ENCODE measurements at regions not wholly inside any gene's neighbourhood (a gene's known extent, or its start where the extent isn't known, plus 50 kb on each side); places are given as distances from the start of the nearest gene placed in this dataset.
"Not testable (repeated sequence)": the region's sequence is repeated elsewhere in the genome, so short reads cannot be mapped to it uniquely, and the experiment has no call there.

DNA sequence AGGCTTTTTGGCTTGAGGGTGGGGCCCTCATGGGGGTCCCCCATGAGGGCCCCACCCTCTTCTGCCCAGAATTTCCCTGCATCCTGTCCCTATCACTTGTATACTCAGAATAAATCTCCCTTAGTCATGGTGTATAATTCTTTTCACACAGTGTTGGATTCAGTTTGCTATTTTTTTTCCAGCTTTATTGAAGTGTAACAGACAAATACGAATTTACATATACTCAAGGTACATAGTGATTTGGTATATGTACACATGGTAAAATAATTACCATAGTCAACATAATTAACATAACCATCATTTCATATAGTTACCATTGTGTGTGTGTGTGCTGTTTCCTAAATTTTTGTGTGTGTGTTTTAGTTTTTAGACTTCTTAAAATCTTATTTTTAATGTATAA lies 289.4 kb downstream of the CNTNAP3B start:
- DNase-seq (ENCODE audit: extremely low read depth, low read depth); H3K4me3 ChIP-seq (replicated peaks; ENCODE audit: low read depth, low read length): not testable (repeated sequence)

DNA sequence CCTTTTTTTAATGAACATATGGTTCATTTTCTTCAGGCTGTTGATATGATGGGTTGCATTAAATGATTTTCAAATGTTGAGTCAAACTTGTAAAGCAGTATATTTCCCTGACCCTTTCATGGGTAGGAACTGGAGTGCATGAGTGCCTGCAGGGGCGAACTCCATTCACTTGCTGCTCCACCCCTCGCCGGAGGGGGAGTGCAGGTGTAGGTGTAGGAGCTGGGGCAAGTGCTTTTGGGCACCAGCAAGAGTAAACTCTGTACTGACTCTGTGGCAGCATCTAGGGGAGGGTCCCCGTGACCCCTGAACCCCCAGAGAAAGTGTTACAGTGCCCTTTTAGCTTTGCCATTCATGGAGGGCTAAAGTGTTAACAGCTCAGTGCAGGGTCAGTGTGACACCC lies 290.3 kb downstream of the CNTNAP3B start:
- not testable (repeated sequence) for DNase-seq (ENCODE audit: extremely low read depth, low read depth); H3K4me3 ChIP-seq (replicated peaks; ENCODE audit: low read depth, low read length)

GRCh38 chr9:41838562-41838851 lies 290.7 kb downstream of the CNTNAP3B start:
- H3K4me3 ChIP-seq (replicated peaks; ENCODE audit: low read depth, low read length); DNase-seq (ENCODE audit: extremely low read depth, low read depth): not testable (repeated sequence)

DNA sequence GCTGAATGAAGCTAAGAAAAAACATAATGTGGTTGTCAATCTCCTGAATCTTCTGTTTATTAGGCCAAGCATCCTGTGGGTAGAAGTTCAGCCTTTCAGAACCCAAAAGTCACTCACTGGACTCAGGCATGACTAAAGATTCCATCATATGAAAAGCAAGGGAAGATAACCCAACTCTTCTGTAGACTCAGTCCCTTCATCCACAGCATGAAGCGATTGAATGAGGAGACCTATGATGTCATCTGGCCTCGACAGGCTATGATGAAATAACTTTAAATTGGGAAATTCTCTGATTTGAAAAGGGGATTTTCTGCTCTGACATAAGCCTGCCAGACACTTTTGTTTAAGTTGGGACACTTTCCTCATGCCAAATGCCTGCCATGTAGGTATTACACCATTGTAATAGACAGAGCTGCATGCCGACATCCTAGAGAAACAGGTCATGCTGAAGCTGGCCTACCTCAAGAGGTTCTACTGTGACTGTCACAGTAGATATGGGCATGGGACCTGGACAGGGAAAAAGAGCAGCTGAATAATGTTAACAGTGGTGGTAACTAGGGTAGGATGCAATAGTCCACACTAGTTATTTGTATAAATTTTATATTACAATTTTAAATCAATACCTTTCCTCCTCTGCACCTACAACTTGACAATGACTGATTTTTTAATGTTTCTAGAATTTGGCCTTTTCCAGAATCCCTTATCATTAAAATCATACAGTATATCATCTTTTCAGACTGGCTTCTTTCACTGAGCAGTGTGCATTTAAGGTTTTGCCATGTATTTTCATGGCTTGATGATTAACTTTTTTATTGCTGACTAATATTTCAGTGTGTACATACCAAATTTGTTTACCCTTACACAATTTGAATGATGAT lies 291.3 kb downstream of the CNTNAP3B start:
- not testable (repeated sequence) for DNase-seq (ENCODE audit: extremely low read depth, low read depth); H3K4me3 ChIP-seq (replicated peaks; ENCODE audit: low read depth, low read length)

- DNase-seq (ENCODE audit: extremely low read depth, low read depth); H3K4me3 ChIP-seq (replicated peaks; ENCODE audit: low read depth, low read length): not testable (repeated sequence)
These were observed 296.1 kb downstream of the CNTNAP3B start for GRCh38 chr9:41833108-41833507.

- not testable (repeated sequence) for DNase-seq (ENCODE audit: extremely low read depth, low read depth); H3K4me3 ChIP-seq (replicated peaks; ENCODE audit: low read depth, low read length)
These were observed 304.5 kb downstream of the CNTNAP3B start for GRCh38 chr9:41824723-41825122.

GRCh38 chr9:41802706-41803105 lies 326.5 kb downstream of the CNTNAP3B start:
- not testable (repeated sequence) for DNase-seq (ENCODE audit: extremely low read depth, low read depth); H3K4me3 ChIP-seq (replicated peaks; ENCODE audit: low read depth, low read length)

DNA sequence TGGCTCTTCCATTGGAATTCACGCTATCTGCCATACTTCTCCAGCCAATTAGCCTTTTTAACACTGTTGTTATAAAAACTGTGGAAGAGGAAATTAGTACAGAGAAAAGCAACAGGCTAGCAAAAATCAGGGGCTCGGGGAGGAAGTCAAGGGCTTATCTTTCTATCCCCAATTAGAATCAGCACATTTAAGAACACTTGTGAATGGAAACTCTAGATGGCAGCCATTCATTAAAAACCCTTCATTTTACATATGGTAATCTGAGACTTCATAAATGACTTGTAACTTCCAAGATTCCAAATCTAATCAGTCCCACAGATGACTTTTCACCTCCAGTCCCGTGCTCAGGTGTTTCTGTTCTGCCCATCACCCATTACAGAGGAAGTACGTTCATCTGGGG lies 330.5 kb downstream of the CNTNAP3B start:
- not testable (repeated sequence) for DNase-seq (ENCODE audit: extremely low read depth, low read depth); H3K4me3 ChIP-seq (replicated peaks; ENCODE audit: low read depth, low read length)

DNA sequence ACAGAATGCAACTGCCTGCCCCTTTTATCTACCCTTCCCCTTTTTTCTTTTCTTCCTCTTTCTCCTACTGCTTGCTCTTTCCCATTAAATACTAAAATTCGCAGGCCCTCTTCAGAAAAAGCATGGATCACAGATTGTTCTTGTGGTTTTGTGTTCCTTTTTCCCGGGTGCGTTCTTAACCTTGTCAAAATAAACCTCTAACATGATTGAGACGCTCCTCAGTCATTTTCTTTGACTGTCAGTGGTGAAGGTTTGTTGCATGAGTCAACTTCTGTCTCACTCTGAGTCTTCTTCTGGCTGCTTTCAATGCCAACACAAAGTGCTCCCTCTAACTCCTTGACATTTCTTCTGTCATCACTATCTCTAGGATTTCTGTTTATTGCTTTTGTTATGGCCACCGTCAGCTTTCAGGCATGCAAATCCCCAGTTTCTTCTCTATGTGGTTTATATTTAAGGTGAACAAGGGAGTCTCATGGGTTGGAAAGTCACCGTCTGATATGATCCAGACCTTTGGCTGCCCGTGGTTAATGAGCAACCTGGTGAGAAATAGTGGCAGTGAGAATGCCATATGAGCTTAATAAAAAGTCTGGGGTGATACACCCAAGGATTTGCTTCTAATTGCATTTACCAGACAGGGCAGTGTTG lies 338.4 kb downstream of the CNTNAP3B start:
- DNase-seq (ENCODE audit: extremely low read depth, low read depth); H3K4me3 ChIP-seq (replicated peaks; ENCODE audit: low read depth, low read length): not testable (repeated sequence)

- not testable (repeated sequence) for DNase-seq (ENCODE audit: extremely low read depth, low read depth); H3K4me3 ChIP-seq (replicated peaks; ENCODE audit: low read depth, low read length)
These were observed 339.2 kb downstream of the CNTNAP3B start for GRCh38 chr9:41790007-41790406.

DNA sequence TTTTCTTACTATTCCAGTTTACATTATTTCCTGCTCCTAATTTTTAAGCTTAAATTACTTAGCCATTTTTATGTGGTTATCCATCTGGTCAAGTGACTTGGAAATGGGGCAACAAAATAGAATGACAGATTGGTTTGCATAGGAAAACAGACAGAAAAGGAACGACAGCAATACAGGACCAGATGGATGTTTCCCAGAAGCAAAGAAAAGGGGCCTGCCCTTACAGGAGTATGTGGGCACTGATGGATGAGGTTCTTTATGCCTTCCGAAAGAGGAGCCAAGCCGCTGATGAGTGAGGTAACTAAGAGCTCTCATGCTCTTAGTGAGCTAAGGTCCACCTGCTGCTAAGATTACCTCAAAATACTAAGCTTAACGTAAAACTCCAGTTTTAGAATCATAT lies 339.8 kb downstream of the CNTNAP3B start:
- DNase-seq (ENCODE audit: extremely low read depth, low read depth), result not testable (repeated sequence)

DNA sequence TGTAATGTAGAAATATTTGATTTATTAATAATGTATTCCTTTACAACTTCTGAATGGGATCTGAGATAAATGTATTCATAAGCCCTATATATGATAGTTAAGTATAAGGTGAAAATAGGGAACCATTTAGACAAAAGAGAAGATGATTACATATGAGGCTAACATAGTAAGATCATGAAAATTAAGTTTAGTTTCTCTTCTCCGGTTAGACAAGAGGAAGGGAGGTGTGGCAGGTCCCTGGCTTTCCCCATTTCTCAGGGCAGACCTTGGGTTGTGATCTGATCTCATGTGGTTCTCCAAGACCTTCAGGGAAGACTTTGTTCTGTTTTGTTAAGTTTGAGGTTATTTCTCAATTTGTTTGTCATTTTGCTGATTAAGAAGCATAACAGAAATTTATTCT lies 341.3 kb downstream of the CNTNAP3B start:
- not testable (repeated sequence) for DNase-seq (ENCODE audit: extremely low read depth, low read depth); H3K4me3 ChIP-seq (replicated peaks; ENCODE audit: low read depth, low read length)

More for the DNA sequence above, 339.8 kb downstream of the CNTNAP3B start:
- H3K4me3 ChIP-seq (replicated peaks; ENCODE audit: low read depth, low read length), result not testable (repeated sequence)

DNA sequence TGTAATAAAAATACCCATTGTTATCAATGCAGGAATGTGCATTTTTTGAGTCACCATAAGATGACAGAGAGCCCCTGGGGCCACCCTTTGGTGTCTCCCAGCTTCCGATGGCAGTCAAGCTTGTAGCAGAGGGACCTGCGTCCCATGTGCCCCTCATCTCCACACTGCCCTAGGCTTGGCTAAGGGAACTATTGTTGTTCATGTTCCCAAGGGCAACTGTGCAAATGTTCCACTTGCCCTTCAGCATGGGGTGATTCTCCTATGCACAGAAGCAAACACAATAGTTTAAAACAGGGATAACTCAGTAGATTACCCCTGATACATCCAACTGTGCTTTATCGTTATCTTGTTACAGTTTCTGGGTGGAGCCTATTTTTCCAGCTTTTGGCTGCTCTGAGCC lies 342.0 kb downstream of the CNTNAP3B start:
- DNase-seq (ENCODE audit: extremely low read depth, low read depth); H3K4me3 ChIP-seq (replicated peaks; ENCODE audit: low read depth, low read length): not testable (repeated sequence)

DNA sequence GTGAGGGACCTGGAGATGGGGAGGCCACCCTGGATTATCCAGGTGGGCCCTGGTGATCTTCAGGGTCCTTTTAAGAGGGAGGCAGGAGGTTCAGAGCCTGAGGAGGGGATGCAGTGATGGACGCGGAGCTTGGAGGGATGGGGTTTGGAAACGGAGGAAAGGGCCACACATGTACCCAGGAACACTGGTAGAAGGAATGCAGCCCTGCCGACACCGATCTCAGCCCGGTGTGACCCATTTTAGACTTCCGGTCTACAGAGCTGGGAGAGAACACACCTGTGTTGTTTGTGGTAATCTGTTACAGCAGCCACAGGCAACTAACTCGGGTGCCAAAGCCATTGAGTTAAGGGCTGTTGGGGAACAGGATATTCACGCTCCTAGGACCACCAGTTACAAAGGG lies 345.2 kb downstream of the CNTNAP3B start:
- DNase-seq (ENCODE audit: extremely low read depth, low read depth); H3K4me3 ChIP-seq (replicated peaks; ENCODE audit: low read depth, low read length): not testable (repeated sequence)

DNA sequence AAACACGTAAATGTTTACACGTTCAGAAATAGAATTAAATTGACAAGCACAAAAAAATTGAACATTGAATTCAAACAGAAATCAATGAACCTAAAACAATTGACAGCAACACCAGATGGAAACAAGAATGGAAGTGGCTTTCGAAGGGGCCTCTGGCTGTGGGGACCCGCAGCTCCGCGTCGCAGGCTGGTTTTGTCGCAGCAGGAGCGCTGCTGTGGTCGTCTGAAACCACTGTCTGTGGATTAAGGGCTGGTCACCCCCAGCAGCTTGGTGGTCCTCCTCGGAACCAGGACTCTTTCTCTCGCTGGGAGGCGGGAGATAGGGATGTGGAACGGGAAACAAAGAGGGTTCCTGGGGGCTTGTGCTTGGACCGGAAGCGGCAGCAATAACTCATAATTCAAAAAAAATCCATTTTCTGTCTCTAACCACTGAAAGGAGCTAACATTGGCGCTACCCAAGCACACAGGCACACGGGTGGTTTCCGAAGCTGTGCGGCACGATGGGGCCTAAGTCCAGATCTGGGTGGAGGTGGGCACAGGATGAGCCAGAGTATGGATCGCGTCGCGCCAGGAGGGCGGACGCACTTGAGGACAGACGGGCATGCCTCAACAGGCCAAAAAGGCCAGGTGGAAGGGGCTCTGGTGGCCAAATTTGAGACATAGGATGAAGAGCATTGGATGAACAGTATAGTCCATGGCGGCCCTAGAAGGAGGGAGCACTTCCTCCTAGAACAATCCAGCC lies 346.0 kb downstream of the CNTNAP3B start:
- not testable (repeated sequence) for H3K4me3 ChIP-seq (replicated peaks; ENCODE audit: low read depth, low read length); DNase-seq (ENCODE audit: extremely low read depth, low read depth)

- DNase-seq (ENCODE audit: extremely low read depth, low read depth); H3K4me3 ChIP-seq (replicated peaks; ENCODE audit: low read depth, low read length): not testable (repeated sequence)
These were observed 347.3 kb downstream of the CNTNAP3B start for GRCh38 chr9:41781899-41782298.

- not testable (repeated sequence) for DNase-seq (ENCODE audit: extremely low read depth, low read depth); H3K4me3 ChIP-seq (replicated peaks; ENCODE audit: low read depth, low read length)
These were observed 349.3 kb downstream of the CNTNAP3B start for GRCh38 chr9:41779897-41780406.

GRCh38 chr9:41779192-41779591 lies 350.0 kb downstream of the CNTNAP3B start:
- DNase-seq (ENCODE audit: extremely low read depth, low read depth), result not testable (repeated sequence)

More at GRCh38 chr9:41779192-41779591, 350.0 kb downstream of the CNTNAP3B start:
- H3K4me3 ChIP-seq (replicated peaks; ENCODE audit: low read depth, low read length), result not testable (repeated sequence)
